ENCODE measurements at regions not wholly inside any gene's neighbourhood (a gene's known extent, or its start where the extent isn't known, plus 50 kb on each side); places are given as distances from the start of the nearest gene placed in this dataset.
"Not testable (repeated sequence)": the region's sequence is repeated elsewhere in the genome, so short reads cannot be mapped to it uniquely, and the experiment has no call there.

- peak; percentile 57 for DNase-seq
These were observed 258.4 kb downstream of the MAP2K6 start for GRCh38 chr17:69672924-69673323.

- DNase-seq = no peak
These were observed 262.6 kb downstream of the MAP2K6 start for GRCh38 chr17:69677130-69677529.

GRCh38 chr17:69678206-69678605, 263.7 kb downstream of the MAP2K6 start:
- DNase-seq = no peak

- DNase-seq = no peak
These were observed 265.3 kb downstream of the MAP2K6 start for GRCh38 chr17:69679829-69680228.

GRCh38 chr17:69684251-69684650, 269.8 kb downstream of the MAP2K6 start:
- no peak for DNase-seq

- DNase-seq = not testable (repeated sequence)
These were observed 270.7 kb downstream of the MAP2K6 start for GRCh38 chr17:69685150-69685549.

- DNase-seq = no peak
These were observed 276.0 kb downstream of the MAP2K6 start for GRCh38 chr17:69690531-69690930.

GRCh38 chr17:69692171-69692570, 277.7 kb downstream of the MAP2K6 start:
- no peak for DNase-seq

- DNase-seq = no peak
These were observed 281.1 kb downstream of the MAP2K6 start for GRCh38 chr17:69695646-69696045.

GRCh38 chr17:69696650-69697049, 282.2 kb downstream of the MAP2K6 start:
- DNase-seq = no peak

GRCh38 chr17:69698352-69698751, 283.9 kb downstream of the MAP2K6 start:
- not testable (repeated sequence) for DNase-seq

GRCh38 chr17:69702078-69702477, 287.6 kb downstream of the MAP2K6 start:
- no peak for DNase-seq

GRCh38 chr17:69703751-69704150, 289.3 kb downstream of the MAP2K6 start:
- no peak for DNase-seq

- no peak for DNase-seq
These were observed 290.4 kb downstream of the MAP2K6 start for GRCh38 chr17:69704935-69705334.

GRCh38 chr17:69706127-69706526, 291.6 kb downstream of the MAP2K6 start:
- DNase-seq = no peak

GRCh38 chr17:69709441-69709840, 294.9 kb downstream of the MAP2K6 start:
- DNase-seq = no peak

GRCh38 chr17:69710926-69711325, 296.4 kb downstream of the MAP2K6 start:
- no peak for DNase-seq

GRCh38 chr17:69711541-69711940, 297.0 kb downstream of the MAP2K6 start:
- DNase-seq = peak; percentile 84

GRCh38 chr17:69712801-69713311, 298.4 kb downstream of the MAP2K6 start:
- DNase-seq = no peak

- DNase-seq = no peak
These were observed 299.3 kb downstream of the MAP2K6 start for GRCh38 chr17:69713815-69714214.

GRCh38 chr17:69714669-69715068, 300.2 kb downstream of the MAP2K6 start:
- no peak for DNase-seq

- DNase-seq = no peak
These were observed 301.2 kb downstream of the MAP2K6 start for GRCh38 chr17:69715656-69716055.

- DNase-seq = peak; percentile 45
These were observed 302.1 kb downstream of the MAP2K6 start for GRCh38 chr17:69716556-69716955.

GRCh38 chr17:69717214-69717613, 302.7 kb downstream of the MAP2K6 start:
- no peak for DNase-seq

GRCh38 chr17:69717819-69718218, 303.3 kb downstream of the MAP2K6 start:
- DNase-seq = no peak
